NCI-H345 treated with DMSO at 0.1 percent for 48 hours (cell line): ENCODE measurements at regions not wholly inside any gene's neighbourhood (a gene's known extent, or its start where the extent isn't known, plus 50 kb on each side); places are given as distances from the start of the nearest gene placed in this dataset.

Experiments
- DNase-seq: peaks from one replicate; lab custom pipeline; 2025; ENCODE audit not compliant: unreplicated experiment; lab: John Stamatoyannopoulos, UW

- no peak for DNase-seq
Measured at GRCh38 chr12:107396991-107397390, 288.6 kb upstream of the PWP1 start.

- DNase-seq = no peak
Measured at GRCh38 chr12:107397890-107398500, 287.6 kb upstream of the PWP1 start.

GRCh38 chr12:107399046-107399445 lies 286.6 kb upstream of the PWP1 start:
- no peak for DNase-seq

DNA sequence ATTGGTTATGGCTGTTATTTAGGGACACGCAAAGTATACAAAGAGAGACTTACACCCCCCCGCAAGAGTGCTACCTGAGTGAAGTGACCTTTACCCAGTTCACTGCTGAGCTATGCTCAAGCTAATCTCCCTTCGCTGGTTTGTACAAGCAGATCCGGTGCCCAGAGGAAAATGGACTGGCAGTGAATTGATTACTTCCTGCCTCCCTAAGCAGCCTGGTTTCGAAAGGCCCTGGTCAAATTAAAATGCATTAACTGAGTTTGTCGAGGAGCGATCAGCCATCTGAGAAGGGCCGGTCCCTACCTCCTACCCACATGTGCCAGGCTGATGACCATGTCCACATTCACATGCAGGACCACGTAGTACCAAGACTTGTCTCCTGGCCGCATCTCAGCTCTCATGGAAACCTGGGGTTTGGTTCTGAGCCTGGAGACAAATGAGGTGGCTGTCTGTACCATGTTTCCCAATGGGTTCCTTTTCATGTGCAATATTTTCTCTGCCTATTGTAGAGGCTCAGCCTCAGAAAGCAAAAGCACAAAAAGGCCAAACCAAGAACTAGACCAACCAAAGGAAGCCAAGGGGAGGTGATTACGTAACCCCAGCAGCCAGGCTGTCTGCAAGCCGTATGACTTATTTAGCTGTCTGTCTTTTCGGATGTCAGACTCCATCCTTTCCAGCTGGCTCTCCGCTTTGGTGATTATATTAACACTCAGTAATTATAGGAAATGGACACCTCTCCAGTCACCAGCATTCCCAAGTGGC lies 284.7 kb upstream of the PWP1 start:
- no peak for DNase-seq

DNA sequence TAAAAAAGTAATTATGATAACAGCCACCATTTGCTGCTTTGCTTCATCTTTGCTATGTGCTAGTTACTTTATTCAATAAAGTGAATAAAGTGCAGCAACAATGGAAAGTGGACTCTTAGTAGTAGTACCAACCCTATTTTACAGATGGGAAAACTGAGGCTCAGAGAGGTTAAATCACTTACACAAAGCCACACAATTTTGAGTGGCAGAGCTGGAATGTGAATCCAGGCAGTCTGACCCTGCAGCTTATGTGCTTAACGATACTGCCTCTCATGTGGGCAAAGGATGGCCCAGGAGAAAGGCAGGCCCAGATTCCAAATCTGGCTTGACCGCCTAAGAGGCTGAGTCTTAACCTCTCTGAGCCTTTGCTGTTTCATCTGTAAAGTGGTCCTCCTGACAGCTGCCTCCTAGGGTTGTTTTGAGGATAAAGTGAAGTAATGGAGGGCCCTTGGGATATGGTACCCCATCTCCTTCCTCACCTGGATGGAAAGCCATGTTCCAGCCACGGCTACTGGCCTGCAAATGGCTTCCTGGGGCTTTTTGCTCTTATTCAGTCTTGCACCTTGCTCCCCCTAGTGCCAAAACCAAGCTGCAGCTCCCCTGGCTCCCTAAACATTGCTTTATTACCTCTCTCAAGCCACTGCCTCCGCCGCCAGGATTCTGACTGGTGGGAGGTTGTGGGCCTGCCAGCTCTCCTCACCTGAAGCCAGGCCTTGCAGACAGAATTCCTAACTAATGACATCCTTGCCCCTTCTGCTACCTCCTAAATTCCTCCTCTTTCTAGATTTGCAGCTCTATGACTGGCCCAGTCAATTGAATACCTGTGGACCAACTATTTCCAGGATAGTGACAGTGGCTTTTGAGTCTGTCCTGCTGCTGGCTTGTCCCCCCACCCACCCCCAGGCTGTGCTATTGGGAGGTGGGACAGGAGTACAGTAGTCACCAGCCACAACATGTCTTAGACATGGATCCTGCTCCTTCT lies 283.3 kb upstream of the PWP1 start:
- peak; percentile 21 for DNase-seq

- no peak for DNase-seq
Measured at GRCh38 chr12:107404981-107405380, 280.6 kb upstream of the PWP1 start.

DNA sequence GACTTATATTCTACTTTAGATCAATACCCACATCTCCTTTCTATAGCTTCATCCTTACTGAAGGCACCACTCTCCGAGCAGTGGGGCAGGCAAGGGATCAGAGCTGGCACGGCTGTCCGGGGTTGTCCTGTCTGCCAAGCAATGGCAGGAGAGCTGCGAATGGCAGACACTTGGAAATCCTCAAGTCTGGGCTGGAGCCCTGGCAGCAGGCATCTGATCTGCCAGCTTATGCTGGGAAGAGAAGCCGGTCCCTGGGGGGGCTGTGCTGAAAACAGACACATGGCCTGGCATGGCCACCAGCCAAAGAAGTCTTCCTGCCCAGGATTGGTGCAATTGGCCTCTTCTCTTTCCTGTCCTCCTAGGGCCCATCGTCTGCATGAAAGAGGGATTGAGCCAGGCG lies 280.2 kb upstream of the PWP1 start:
- no peak for DNase-seq

GRCh38 chr12:107406932-107407331 lies 278.7 kb upstream of the PWP1 start:
- DNase-seq = no peak

DNA sequence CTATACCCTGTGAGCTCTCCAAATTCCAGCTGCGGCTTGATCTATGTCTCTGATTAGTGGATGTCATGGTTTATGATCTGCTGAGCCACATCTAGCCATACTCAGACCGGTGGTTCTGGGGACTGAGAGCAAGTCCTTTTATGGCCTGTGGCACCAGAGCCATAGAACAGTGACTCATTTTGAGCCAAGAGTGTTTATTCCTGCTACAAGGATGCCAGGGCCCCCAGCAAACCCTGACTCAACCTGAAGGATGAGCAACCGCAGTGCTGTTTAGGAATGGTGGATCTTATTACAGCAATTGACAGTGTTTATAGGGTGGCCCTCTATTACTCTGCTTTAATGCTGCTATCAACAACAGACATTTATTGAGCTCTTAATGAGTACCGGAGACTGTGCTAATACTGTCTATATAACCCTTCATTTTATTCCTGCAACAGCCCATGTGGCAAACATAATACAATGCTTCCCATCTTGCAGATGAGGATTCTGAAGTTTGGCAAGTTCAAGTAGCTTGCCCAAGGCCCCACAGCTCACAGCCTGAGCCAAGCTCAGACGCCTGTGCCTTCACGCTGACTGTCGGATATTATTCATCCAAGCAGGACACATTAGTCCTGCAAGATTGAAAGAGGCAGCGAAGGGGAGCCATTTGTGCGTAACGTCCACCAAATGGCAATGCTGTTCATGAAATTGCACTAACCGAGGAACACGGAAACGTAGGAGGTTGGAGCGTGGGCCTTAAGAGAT lies 273.6 kb upstream of the PWP1 start:
- DNase-seq = no peak

DNA sequence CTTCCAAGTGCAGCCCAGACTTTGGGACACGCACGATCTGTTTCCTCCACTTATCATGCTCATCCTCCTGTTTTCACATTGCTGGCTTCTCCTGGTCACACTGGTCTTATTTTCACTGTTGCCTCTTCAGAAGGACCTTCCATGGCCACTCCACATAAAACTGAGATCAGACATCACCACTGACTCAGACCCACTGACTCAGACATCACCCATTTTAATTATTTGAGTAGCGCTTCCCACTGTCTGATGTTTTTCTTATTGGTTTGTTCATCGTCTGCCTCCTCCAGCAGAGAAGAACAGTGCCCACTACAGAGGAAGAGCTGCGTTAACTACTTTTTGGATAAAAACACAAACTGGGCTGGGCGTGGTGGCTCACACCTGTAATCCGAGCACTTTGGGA lies 270.5 kb upstream of the PWP1 start:
- no peak for DNase-seq

- no peak for DNase-seq
Measured at GRCh38 chr12:107415834-107416233, 269.8 kb upstream of the PWP1 start.

GRCh38 chr12:107417004-107417403 lies 268.6 kb upstream of the PWP1 start:
- no peak for DNase-seq

DNA sequence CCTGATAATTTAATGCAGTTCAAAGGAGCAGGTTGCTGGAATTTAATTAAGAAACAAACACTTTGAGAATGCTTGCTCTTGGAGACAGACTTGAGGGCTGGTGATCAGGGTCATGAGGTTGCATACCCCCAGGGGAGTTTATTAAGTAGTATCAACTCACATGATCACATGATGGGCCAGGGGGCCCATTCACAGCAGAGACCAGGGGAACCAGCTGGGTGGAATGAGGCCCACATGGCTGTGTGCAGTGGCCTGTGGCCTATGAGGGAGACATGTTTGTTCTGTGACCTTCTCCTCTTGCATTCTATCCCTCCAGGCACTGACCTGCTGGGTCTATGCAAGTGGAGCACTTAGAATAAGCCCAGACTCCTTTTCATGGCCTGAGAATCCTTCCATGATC lies 266.6 kb upstream of the PWP1 start:
- DNase-seq = no peak

DNA sequence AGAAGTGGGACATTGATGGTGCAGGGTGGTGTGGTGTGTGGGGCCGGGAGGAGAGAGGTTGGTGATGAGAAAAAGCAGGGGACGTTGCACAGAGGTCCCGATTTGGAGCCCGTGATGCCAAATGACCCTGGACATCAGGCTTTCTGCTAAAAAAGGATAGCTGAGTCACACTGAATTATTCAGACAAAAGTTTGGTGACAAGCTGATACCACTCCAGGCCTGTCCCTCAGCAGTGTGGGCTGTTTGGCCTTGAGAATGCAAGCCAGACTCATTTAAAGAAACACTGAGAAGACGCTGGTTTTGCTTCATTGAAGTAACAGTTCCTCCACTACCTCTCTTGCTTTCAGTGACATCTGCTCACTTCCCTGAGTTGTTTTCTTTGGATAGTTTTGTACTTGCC lies 262.1 kb upstream of the PWP1 start:
- no peak for DNase-seq

- no peak for DNase-seq
Measured at GRCh38 chr12:107429006-107429705, 256.4 kb upstream of the PWP1 start.

DNA sequence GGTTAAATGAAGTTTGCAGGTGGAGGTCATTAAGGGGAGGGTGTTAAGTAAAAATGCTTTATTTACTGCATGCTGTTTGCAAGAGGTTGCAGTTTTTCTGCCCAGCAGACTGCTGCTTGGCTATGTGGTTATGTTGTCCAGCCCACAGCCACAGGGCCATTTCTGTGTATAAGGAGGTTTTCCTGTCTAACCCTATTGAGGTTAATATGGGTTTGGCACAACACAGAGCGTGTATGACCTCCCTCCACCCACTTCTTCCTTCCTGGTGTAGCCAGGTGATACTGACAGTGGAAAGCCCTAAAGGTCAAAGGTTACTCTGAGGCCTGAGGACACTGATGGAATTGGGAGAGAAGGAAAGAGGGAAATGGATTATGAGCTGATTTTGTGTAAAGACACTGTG lies 253.7 kb upstream of the PWP1 start:
- no peak for DNase-seq

- DNase-seq = no peak
Measured at GRCh38 chr12:107435072-107435471, 250.5 kb upstream of the PWP1 start.

GRCh38 chr12:107435520-107435919 lies 250.1 kb upstream of the PWP1 start:
- DNase-seq = no peak

DNA sequence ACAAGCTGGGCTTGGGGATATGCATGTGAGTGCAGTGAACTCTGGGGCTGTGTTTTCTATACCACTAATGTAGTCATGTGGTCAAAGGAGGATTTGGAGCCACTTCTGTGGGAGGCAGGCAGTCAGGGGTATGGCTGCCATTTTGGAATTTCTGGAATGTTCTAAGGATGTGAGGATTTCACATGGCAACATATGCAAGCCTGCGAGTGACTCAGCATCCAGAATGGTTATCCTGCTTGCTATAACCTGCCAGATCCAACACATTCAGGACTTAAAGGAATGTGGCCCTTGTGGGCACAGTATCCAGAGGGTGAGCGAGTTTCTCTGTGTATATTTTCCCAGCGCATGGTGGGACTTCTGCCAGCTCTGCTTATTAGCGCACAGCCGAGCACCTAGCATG lies 249.2 kb upstream of the PWP1 start:
- no peak for DNase-seq

DNA sequence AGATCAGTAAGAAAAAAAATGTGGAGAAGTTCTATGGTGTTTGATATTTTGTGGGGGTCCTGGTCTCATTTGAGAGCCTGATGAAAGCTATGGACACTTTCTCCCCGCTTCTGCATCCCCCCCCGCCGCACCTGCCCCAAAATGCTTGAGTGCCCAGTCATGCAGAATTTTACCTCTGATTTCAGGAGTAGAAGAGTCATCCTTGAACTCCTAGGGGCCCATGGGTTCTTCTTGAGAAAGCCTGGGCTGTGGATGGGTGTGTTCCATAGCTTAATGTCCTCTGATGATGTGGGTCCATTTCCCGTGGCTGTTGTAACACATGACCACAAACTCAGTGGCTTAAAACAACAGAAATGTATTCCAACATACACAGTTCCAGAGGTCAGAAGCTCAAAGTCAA lies 248.8 kb upstream of the PWP1 start:
- no peak for DNase-seq
